PC-9 (cell line): ENCODE measurements at regions not wholly inside any gene's neighbourhood (a gene's known extent, or its start where the extent isn't known, plus 50 kb on each side); places are given as distances from the start of the nearest gene placed in this dataset.

Experiments
- BruUV-seq: library from RNA; stranded (reverse); fragments of 400-500 nt; replicated peaks from 2 replicates; lab custom pipeline; 2021; lab: Mats Ljungman, UMichigan
- CTCF ChIA-PET: fragments of 300-600 bp; sonication (Branson Sonifier 250); formaldehyde crosslinking; loops from one replicate; lab custom pipeline; 2022; ENCODE audit warnings: antibody characterized with exemption; lab: Charles Lee
- POLR2A ChIA-PET: fragments of 300-600 bp; sonication (Branson Sonifier 250); formaldehyde crosslinking; loops from one replicate; lab custom pipeline; 2022; ENCODE audit warnings: antibody characterized with exemption; ENCODE audit not compliant: unreplicated experiment; lab: Charles Lee
- DNase-seq, 2 experiments: peaks; one replicate each; pipeline versions ENCODE4 v3.0.0 to v3.0.0-alpha.2; 2015 to 2022; ENCODE audit warnings: mixed read lengths in 1 of 2
- H2AFZ ChIP-seq: fragments of 200-600 bp; sonication (generic); 2 replicates; pipeline ENCODE4 v1.8.1; 2017; ENCODE audit warnings: antibody characterized with exemption
- H3F3A ChIP-seq: fragments of 200-600 bp; sonication (generic); 2 replicates; pipeline ENCODE4 v1.8.1; 2017; ENCODE audit warnings: antibody characterized with exemption, mild to moderate bottlenecking, low read depth; ENCODE audit not compliant: insufficient read depth
- H3K27ac ChIP-seq: fragments of 200-600 bp; sonication (generic); 2 replicates; pipeline ENCODE4 v1.6.1; 2016; ENCODE audit warnings: mixed run types
- H3K27me3 ChIP-seq: fragments of 200-600 bp; sonication (generic); 2 replicates; pipeline ENCODE4 v1.6.1; 2016; ENCODE audit warnings: low read depth, mixed run types; ENCODE audit not compliant: insufficient read depth
- H3K36me3 ChIP-seq: fragments of 200-600 bp; sonication (generic); 2 replicates; pipeline ENCODE4 v1.6.1; 2016; ENCODE audit warnings: low read depth, mixed run types
- H3K4me1 ChIP-seq: fragments of 200-600 bp; sonication (generic); replicated peaks from 2 replicates; pipeline ENCODE4 v1.6.1; 2016; ENCODE audit warnings: mixed run types; ENCODE audit not compliant: insufficient read depth
- H3K4me2 ChIP-seq: fragments of 200-600 bp; sonication (generic); 2 replicates; pipeline ENCODE4 v1.6.1; 2017; ENCODE audit warnings: mixed run types
- H3K4me3 ChIP-seq: fragments of 200-600 bp; sonication (generic); 2 replicates; pipeline ENCODE4 v1.6.1; 2016; ENCODE audit warnings: mixed run types
- H3K79me2 ChIP-seq: fragments of 200-600 bp; sonication (generic); 2 replicates; pipeline ENCODE4 v1.6.1; 2017; ENCODE audit warnings: low read depth, mixed run types
- H3K9me2 ChIP-seq: fragments of 200-600 bp; sonication (generic); 2 replicates; pipeline ENCODE4 v1.8.1; 2017; ENCODE audit warnings: mild to moderate bottlenecking; ENCODE audit not compliant: insufficient read depth
- H3K9me3 ChIP-seq: fragments of 200-600 bp; sonication (generic); 2 replicates; pipeline ENCODE4 v1.8.1; 2016; ENCODE audit warnings: low read depth; ENCODE audit not compliant: insufficient read depth
- H4K20me1 ChIP-seq: fragments of 200-600 bp; sonication (generic); 2 replicates; pipeline ENCODE4 v1.8.1; 2017; ENCODE audit not compliant: insufficient read depth
- EZH2 ChIP-seq: fragments of 200-600 bp; sonication (generic); IDR thresholded peaks from 2 replicates; pipeline ENCODE4 v1.8.0; 2017; ENCODE audit warnings: antibody characterized with exemption, low read depth
- intact Hi-C: fragments of 100-400 bp; cut with micrococcal nuclease; formaldehyde crosslinking; loops from one replicate; pipeline ENCODE4 v1.10.0; 2022; ENCODE audit not compliant: unreplicated experiment
- TF ChIP-seq, protein P1 (sequence below): fragments of 200-600 bp; sonication (generic); conservative IDR thresholded peaks from 2 replicates; pipeline ENCODE4 v1.6.1; 2017; ENCODE audit warnings: mixed run types, antibody characterized with exemption, mild to moderate bottlenecking, moderate library complexity

DNA sequence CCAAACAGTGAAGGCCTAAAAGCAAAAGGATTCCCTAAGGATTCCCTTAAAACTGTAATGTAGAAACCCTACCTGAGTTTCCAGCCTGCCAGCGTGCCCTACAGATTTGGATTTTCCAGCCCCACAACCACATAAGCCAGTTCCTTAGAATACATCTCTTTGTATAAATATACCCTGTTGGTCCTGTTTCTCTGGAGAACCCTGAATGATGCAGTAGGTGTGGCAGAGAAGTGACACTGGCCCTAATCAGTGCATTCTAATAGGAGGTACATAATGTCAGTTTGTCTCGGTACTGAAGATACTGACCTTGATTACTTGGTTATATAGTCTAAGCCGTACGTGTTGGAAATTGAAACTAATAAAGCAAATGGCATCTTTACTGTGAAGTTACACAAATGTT, 707.8 kb upstream of the SLC35B3 start:
- H3K36me3 ChIP-seq = no peaks in the 10 kb centered on the region
- H3K9me3 ChIP-seq = no peaks in the 10 kb centered on the region
- no peak overlapping the region for H2AFZ ChIP-seq
- no peaks in the 10 kb centered on the region for H4K20me1 ChIP-seq
- no peak overlapping the region for H3K4me2 ChIP-seq
- H3K4me1 ChIP-seq = no peaks in the 10 kb centered on the region
- H3K27ac ChIP-seq = no peak overlapping the region
- intact Hi-C loops = no loop called here
- TF ChIP-seq EZH2 = no peak
- TF ChIP-seq, protein P1, sequence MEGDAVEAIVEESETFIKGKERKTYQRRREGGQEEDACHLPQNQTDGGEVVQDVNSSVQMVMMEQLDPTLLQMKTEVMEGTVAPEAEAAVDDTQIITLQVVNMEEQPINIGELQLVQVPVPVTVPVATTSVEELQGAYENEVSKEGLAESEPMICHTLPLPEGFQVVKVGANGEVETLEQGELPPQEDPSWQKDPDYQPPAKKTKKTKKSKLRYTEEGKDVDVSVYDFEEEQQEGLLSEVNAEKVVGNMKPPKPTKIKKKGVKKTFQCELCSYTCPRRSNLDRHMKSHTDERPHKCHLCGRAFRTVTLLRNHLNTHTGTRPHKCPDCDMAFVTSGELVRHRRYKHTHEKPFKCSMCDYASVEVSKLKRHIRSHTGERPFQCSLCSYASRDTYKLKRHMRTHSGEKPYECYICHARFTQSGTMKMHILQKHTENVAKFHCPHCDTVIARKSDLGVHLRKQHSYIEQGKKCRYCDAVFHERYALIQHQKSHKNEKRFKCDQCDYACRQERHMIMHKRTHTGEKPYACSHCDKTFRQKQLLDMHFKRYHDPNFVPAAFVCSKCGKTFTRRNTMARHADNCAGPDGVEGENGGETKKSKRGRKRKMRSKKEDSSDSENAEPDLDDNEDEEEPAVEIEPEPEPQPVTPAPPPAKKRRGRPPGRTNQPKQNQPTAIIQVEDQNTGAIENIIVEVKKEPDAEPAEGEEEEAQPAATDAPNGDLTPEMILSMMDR = no peak
- ChIA-PET POLR2A (no interaction called here), CTCF (interaction anchor here (0.5 kb wide), 1 partner anchor 904 kb away, joined by 3 read pairs; no protein-coding TSS in a partner anchor)
- no peak overlapping the region for H3K4me3 ChIP-seq
- no peaks in the 10 kb centered on the region for H3K79me2 ChIP-seq
- H3F3A ChIP-seq = no peaks in the 10 kb centered on the region
- H3K27me3 ChIP-seq = no peaks in the 10 kb centered on the region
- H3K9me2 ChIP-seq = no peaks in the 10 kb centered on the region
- BruUV-seq = no TSS peak
- DNase-seq = no peak

DNA sequence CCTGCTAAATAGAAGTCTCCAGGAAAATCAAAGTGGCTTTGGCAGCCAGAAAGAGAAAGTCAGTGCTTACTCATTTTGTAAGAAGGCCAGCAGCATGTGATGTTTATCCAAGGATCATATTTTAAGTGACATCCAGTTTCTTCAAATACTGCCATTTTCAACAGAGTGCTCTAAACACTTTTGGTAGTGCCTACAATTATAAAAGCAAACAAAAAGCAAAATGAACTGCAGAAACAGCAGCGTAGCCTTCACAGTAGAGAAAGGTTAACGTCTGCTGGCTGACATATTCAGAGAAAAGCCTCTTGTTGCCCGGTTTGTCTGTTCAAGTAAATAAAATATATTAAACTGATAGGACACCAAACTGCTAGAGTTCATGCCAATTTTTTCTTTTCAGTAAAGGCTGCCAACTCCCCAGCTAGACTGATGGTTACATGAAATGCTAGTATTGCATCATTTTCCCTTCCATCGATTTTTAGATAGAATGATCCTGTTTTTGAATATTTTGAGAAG, 705.7 kb upstream of the SLC35B3 start:
- no peaks in the 10 kb centered on the region for H3K36me3 ChIP-seq
- no peaks in the 10 kb centered on the region for H3F3A ChIP-seq
- no peaks in the 10 kb centered on the region for H3K27me3 ChIP-seq
- H3K9me3 ChIP-seq = no peaks in the 10 kb centered on the region
- no peak overlapping the region for H3K4me3 ChIP-seq
- H3K4me2 ChIP-seq = no peak overlapping the region
- no peaks in the 10 kb centered on the region for H3K9me2 ChIP-seq
- DNase-seq = no peak
- H3K4me1 ChIP-seq = no peaks in the 10 kb centered on the region
- no peak overlapping the region for H2AFZ ChIP-seq
- no TSS peak for BruUV-seq
- TF ChIP-seq, protein P1 = no peak
- no peak for TF ChIP-seq EZH2
- intact Hi-C loops = no loop called here
- no peaks in the 10 kb centered on the region for H4K20me1 ChIP-seq
- ChIA-PET POLR2A (no interaction called here), CTCF (no interaction called here)
- no peaks in the 10 kb centered on the region for H3K79me2 ChIP-seq
- H3K27ac ChIP-seq = no peak overlapping the region

DNA sequence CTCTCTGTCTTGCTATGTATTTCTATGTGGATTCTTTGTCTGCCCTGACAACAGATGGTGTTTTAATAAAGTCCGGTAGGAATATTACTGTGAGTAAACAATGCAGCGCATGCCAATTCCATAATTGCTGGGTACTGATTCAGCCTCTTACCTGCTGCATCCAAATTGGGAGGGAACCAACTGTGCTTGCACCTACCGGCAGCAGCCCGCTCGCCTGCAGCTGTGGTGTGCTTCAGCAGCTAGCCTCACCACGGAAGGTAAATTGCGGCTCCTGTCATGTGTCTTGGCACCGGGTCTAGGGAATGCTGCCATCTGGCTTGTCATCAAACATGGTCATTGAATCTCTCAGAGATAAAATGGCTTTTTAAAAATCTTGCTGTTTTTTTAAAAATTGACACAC, 704.8 kb upstream of the SLC35B3 start:
- Histone ChIP-seq H3K9me2 (no peaks in the 10 kb centered on the region), H3K4me3 (no peak overlapping the region), H3F3A (no peaks in the 10 kb centered on the region), H3K4me1 (no peaks in the 10 kb centered on the region), H2AFZ (no peak overlapping the region), H3K36me3 (no peaks in the 10 kb centered on the region), H3K27ac (no peak overlapping the region), H3K27me3 (no peaks in the 10 kb centered on the region), H3K9me3 (no peaks in the 10 kb centered on the region), H3K4me2 (no peak overlapping the region), H4K20me1 (no peaks in the 10 kb centered on the region), H3K79me2 (no peaks in the 10 kb centered on the region)
- ChIA-PET POLR2A (no interaction called here), CTCF (no interaction called here)
- intact Hi-C loops = no loop called here
- TF ChIP-seq EZH2 = no peak
- TF ChIP-seq, protein P1 = no peak
- DNase-seq = no peak
- BruUV-seq = no TSS peak
